ENCODE measurements at regions not wholly inside any gene's neighbourhood (a gene's known extent, or its start where the extent isn't known, plus 50 kb on each side); places are given as distances from the start of the nearest gene placed in this dataset.
"Not testable (repeated sequence)": the region's sequence is repeated elsewhere in the genome, so short reads cannot be mapped to it uniquely, and the experiment has no call there.

- DNase-seq, result no peak
Measured at GRCh38 chr20:40895182-40895581, 133.4 kb upstream of the TOP1 start.

- DNase-seq, result no peak
Measured at GRCh38 chr20:40896814-40897700, 131.6 kb upstream of the TOP1 start.

GRCh38 chr20:40899344-40899743 lies 129.3 kb upstream of the TOP1 start:
- DNase-seq, result no peak

GRCh38 chr20:40900666-40901215 lies 127.9 kb upstream of the TOP1 start:
- DNase-seq, result no peak

- DNase-seq, result no peak
Measured at GRCh38 chr20:40902661-40903060, 126.0 kb upstream of the TOP1 start.

- no peak for DNase-seq
Measured at GRCh38 chr20:40908309-40908708, 120.3 kb upstream of the TOP1 start.

GRCh38 chr20:40909489-40909888 lies 119.1 kb upstream of the TOP1 start:
- not testable (repeated sequence) for DNase-seq

GRCh38 chr20:40910436-40910835 lies 118.2 kb upstream of the TOP1 start:
- not testable (repeated sequence) for DNase-seq

- not testable (repeated sequence) for DNase-seq
Measured at GRCh38 chr20:40911152-40911551, 117.5 kb upstream of the TOP1 start.

- DNase-seq, result no peak
Measured at GRCh38 chr20:40913224-40914185, 115.1 kb upstream of the TOP1 start.

- no peak for DNase-seq
Measured at GRCh38 chr20:40915756-40916155, 112.9 kb upstream of the TOP1 start.

GRCh38 chr20:40916276-40916675 lies 112.3 kb upstream of the TOP1 start:
- DNase-seq, result no peak

- DNase-seq, result no peak
Measured at GRCh38 chr20:40920291-40920690, 108.3 kb upstream of the TOP1 start.

GRCh38 chr20:40922865-40923264 lies 105.8 kb upstream of the TOP1 start:
- no peak for DNase-seq

GRCh38 chr20:40925829-40926510 lies 102.7 kb upstream of the TOP1 start:
- no peak for DNase-seq

GRCh38 chr20:40926928-40927327 lies 101.7 kb upstream of the TOP1 start:
- DNase-seq, result no peak

- no peak for DNase-seq
Measured at GRCh38 chr20:40930561-40930960, 98.1 kb upstream of the TOP1 start.

- DNase-seq, result no peak
Measured at GRCh38 chr20:40931410-40932044, 97.1 kb upstream of the TOP1 start.

- no peak for DNase-seq
Measured at GRCh38 chr20:40932436-40932835, 96.2 kb upstream of the TOP1 start.

GRCh38 chr20:40933758-40934157 lies 94.9 kb upstream of the TOP1 start:
- no peak for DNase-seq

- DNase-seq, result no peak
Measured at GRCh38 chr20:40938020-40938419, 90.6 kb upstream of the TOP1 start.

GRCh38 chr20:40939667-40940066 lies 89.0 kb upstream of the TOP1 start:
- no peak for DNase-seq

All from MV-4-11 (cell line).